IMR-90 (cell line): ENCODE measurements at regions not wholly inside any gene's neighbourhood (a gene's known extent, or its start where the extent isn't known, plus 50 kb on each side); places are given as distances from the start of the nearest gene placed in this dataset.

ENCODE experiments used
- ATAC-seq: fragments of 200-7000 bp; cut with Tn5 transposase; 2 replicates; pipeline ENCODE4 v1.9.1; 2020; ENCODE audit warnings: low read depth, mild to moderate bottlenecking, moderate library complexity
- BruUV-seq: library from RNA; stranded (reverse); fragments of 400-500 nt; replicated peaks from 2 replicates; lab custom pipeline; 2021; lab: Mats Ljungman, UMichigan
- CTCF ChIA-PET: fragments of 300-600 bp; formaldehyde crosslinking; extraction: SDS; loops from one replicate; lab custom pipeline; 2021; ENCODE audit warnings: antibody characterized with exemption; lab: Yijun Ruan, JAX
- POLR2A ChIA-PET: fragments of 300-600 bp; sonication (Branson Sonifier 250); formaldehyde crosslinking; loops from one replicate; lab custom pipeline; 2022; ENCODE audit warnings: antibody characterized with exemption; ENCODE audit not compliant: unreplicated experiment; lab: Charles Lee
- DNase-seq: peaks from one replicate; pipeline ENCODE4 v3.0.0; 2013
- H2AFZ ChIP-seq: replicated peaks from 2 replicates; pipeline ENCODE3; 2013; ENCODE audit warnings: low read length, mild to moderate bottlenecking; ENCODE audit not compliant: poor library complexity
- H2AK5ac ChIP-seq: 2 replicates; pipeline ENCODE4 v1.6.1; 2013; ENCODE audit warnings: low read depth, low read length, inconsistent platforms
- H2AK9ac ChIP-seq: replicated peaks from 2 replicates; pipeline ENCODE3; 2013; ENCODE audit warnings: mild to moderate bottlenecking, low read depth, low read length, moderate library complexity; ENCODE audit not compliant: poor library complexity
- H2BK120ac ChIP-seq: 2 replicates; pipeline ENCODE4 v1.6.1; 2013; ENCODE audit warnings: low read depth, low read length, inconsistent platforms
- H2BK15ac ChIP-seq: 3 replicates; pipeline ENCODE4 v1.6.1; 2013; ENCODE audit warnings: low read depth, low read length, inconsistent platforms
- H2BK20ac ChIP-seq: 2 replicates; pipeline ENCODE4 v1.6.1; 2013; ENCODE audit warnings: low read depth, mild to moderate bottlenecking, inconsistent platforms, low read length, moderate library complexity
- H2BK5ac ChIP-seq: 2 replicates; pipeline ENCODE4 v1.6.1; 2013; ENCODE audit warnings: mild to moderate bottlenecking, low read depth, low read length, inconsistent platforms; ENCODE audit not compliant: poor library complexity, severe bottlenecking
- H3K14ac ChIP-seq: replicated peaks from 2 replicates; pipeline ENCODE4 v1.6.1; 2013; ENCODE audit warnings: low read depth, low read length, inconsistent platforms
- H3K18ac ChIP-seq: 2 replicates; pipeline ENCODE4 v1.6.1; 2013; ENCODE audit warnings: low read depth, low read length, control low read depth
- H3K23ac ChIP-seq: 2 replicates; pipeline ENCODE4 v1.6.1; 2013; ENCODE audit warnings: low read depth, low read length, inconsistent platforms
- H3K27ac ChIP-seq: 2 replicates; pipeline ENCODE4 v1.5.1; 2013; ENCODE audit warnings: mild to moderate bottlenecking, control low read depth, low read length; ENCODE audit not compliant: insufficient read depth
- H3K27me3 ChIP-seq: 2 replicates; pipeline ENCODE4 v1.6.1; 2013; ENCODE audit warnings: low read length; ENCODE audit not compliant: control insufficient read depth, insufficient read depth
- H3K36me3 ChIP-seq: 2 replicates; pipeline ENCODE4 v1.6.1; 2013; ENCODE audit warnings: low read length, mixed read lengths; ENCODE audit not compliant: control insufficient read depth, insufficient read depth
- H3K4ac ChIP-seq: 2 replicates; pipeline ENCODE4 v1.6.1; 2013; ENCODE audit warnings: low read depth, low read length, inconsistent platforms
- H3K4me1 ChIP-seq: 2 replicates; pipeline ENCODE4 v1.6.1; 2013; ENCODE audit warnings: low read length, mixed read lengths; ENCODE audit not compliant: control insufficient read depth, insufficient read depth
- H3K4me2 ChIP-seq: 2 replicates; pipeline ENCODE4 v1.6.1; 2013; ENCODE audit warnings: low read depth, mild to moderate bottlenecking, control low read depth, low read length, moderate library complexity
- H3K4me3 ChIP-seq: 2 replicates; pipeline ENCODE4 v1.5.1; 2013; ENCODE audit warnings: low read depth, mild to moderate bottlenecking, control low read depth, low read length, moderate library complexity; ENCODE audit not compliant: insufficient read depth
- H3K56ac ChIP-seq: 2 replicates; pipeline ENCODE4 v1.6.1; 2013; ENCODE audit warnings: low read length, inconsistent platforms; ENCODE audit not compliant: insufficient read depth; ENCODE audit errors: extremely low read depth
- H3K79me1 ChIP-seq, 2 experiments: 2 replicates each; pipeline ENCODE4 v1.6.1; 2013; ENCODE audit warnings: low read length in 2 of 2, inconsistent platforms in 1 of 2, low read depth in 1 of 2
- H3K9ac ChIP-seq: 2 replicates; pipeline ENCODE4 v1.6.1; 2013; ENCODE audit warnings: low read depth, low read length, control low read depth
- H3K9me1 ChIP-seq: 2 replicates; pipeline ENCODE4 v1.6.1; 2013; ENCODE audit warnings: low read length, inconsistent platforms; ENCODE audit not compliant: insufficient read depth
- H3K9me3 ChIP-seq: 2 replicates; pipeline ENCODE4 v1.6.1; 2013; ENCODE audit warnings: low read length; ENCODE audit not compliant: control insufficient read depth, insufficient read depth
- H4K20me1 ChIP-seq: 2 replicates; pipeline ENCODE4 v1.6.1; 2013; ENCODE audit warnings: low read length, inconsistent platforms; ENCODE audit not compliant: insufficient read depth
- H4K5ac ChIP-seq: 2 replicates; pipeline ENCODE4 v1.6.1; 2013; ENCODE audit warnings: mild to moderate bottlenecking, low read depth, low read length, control low read depth
- H4K8ac ChIP-seq, 2 experiments: 2 replicates each; pipeline ENCODE4 v1.6.1; 2013; ENCODE audit warnings: low read depth in 2 of 2, low read length in 2 of 2, control low read depth in 1 of 2, inconsistent platforms in 1 of 2
- H4K91ac ChIP-seq: 2 replicates; pipeline ENCODE4 v1.6.1; 2013; ENCODE audit warnings: low read depth, low read length, inconsistent platforms; ENCODE audit not compliant: insufficient read depth
- BHLHE40 ChIP-seq: fragments of 150-350 bp; IDR thresholded peaks from 2 replicates; pipeline ENCODE4 v1.6.1; 2016; ENCODE audit warnings: mild to moderate bottlenecking, low read depth, low read length
- CEBPB ChIP-seq: IDR thresholded peaks from 2 replicates; pipeline ENCODE4 v1.6.1; 2012; ENCODE audit warnings: low read depth, low read length, improper control_type of control experiment
- ELK1 ChIP-seq: fragments of 150-350 bp; IDR thresholded peaks from 2 replicates; pipeline ENCODE4 v1.6.1; 2016; ENCODE audit warnings: low read depth, mild to moderate bottlenecking, low read length, moderate library complexity, borderline replicate concordance
- MAZ ChIP-seq: IDR thresholded peaks from 2 replicates; pipeline ENCODE4 v1.6.1; 2012; ENCODE audit warnings: low read depth, mild to moderate bottlenecking, low read length, improper control_type of control experiment, moderate library complexity, borderline replicate concordance
- MXI1 ChIP-seq: IDR thresholded peaks from 2 replicates; pipeline ENCODE4 v1.6.1; 2012; ENCODE audit warnings: low read depth, mild to moderate bottlenecking, low read length, moderate library complexity, borderline replicate concordance
- NFE2L2 ChIP-seq: fragments of 150-350 bp; IDR thresholded peaks from 2 replicates; pipeline ENCODE4 v1.6.1; 2016; ENCODE audit warnings: low read depth, mild to moderate bottlenecking, low read length
- RAD21 ChIP-seq: IDR thresholded peaks from 2 replicates; pipeline ENCODE4 v1.6.1; 2012; ENCODE audit warnings: low read length, improper control_type of control experiment
- RCOR1 ChIP-seq: IDR thresholded peaks from 2 replicates; pipeline ENCODE4 v1.6.1; 2012; ENCODE audit warnings: mild to moderate bottlenecking, low read length, improper control_type of control experiment; ENCODE audit not compliant: insufficient replicate concordance
- RFX5 ChIP-seq: IDR thresholded peaks from 2 replicates; pipeline ENCODE4 v1.8.0; 2012; ENCODE audit warnings: low read depth, mild to moderate bottlenecking, low read length, moderate library complexity
- SMC3 ChIP-seq: fragments of 150-350 bp; IDR thresholded peaks from 2 replicates; pipeline ENCODE4 v1.6.1; 2016; ENCODE audit warnings: low read depth, mild to moderate bottlenecking, antibody characterized with exemption, low read length, moderate library complexity
- WGBS, 2 experiments: methylation state at CpG; one replicate each; pipeline versions ENCODE4 v1.1.5 to v1.1.7; 2013; ENCODE audit warnings: missing lambda C conversion rate in 2 of 2; ENCODE audit not compliant: insufficient read length in 1 of 2; ENCODE audit errors: extremely low coverage in 2 of 2; 5-methylcytosine and 5-hydroxymethylcytosine counted together
- dilution Hi-C: fragments of 300-500 bp; cut with HindIII; formaldehyde crosslinking; loops from one replicate; pipeline ENCODE4 v1.14.3; 2018; ENCODE audit warnings: low sequenced_read_pairs; ENCODE audit not compliant: unreplicated experiment
- in situ Hi-C: fragments of 300-500 bp; cut with MboI; formaldehyde crosslinking; loops from 3 replicates; pipeline ENCODE4 v1.14.3; 2019; ENCODE audit warnings: low sequenced_read_pairs, inconsistent platforms, mixed read lengths
- intact Hi-C: fragments of 100-400 bp; cut with micrococcal nuclease; formaldehyde crosslinking; loops from 2 replicates; pipeline ENCODE4 v1.10.0; 2022
- TF ChIP-seq, protein P1 (sequence below): conservative IDR thresholded peaks from 2 replicates; pipeline ENCODE4 v1.5.1; 2012; ENCODE audit warnings: mild to moderate bottlenecking, low read depth, low read length, improper control_type of control experiment
- TF ChIP-seq, protein P2 (sequence below): fragments of 150-350 bp; IDR thresholded peaks from 2 replicates; pipeline ENCODE4 v1.6.1; 2017; ENCODE audit warnings: mild to moderate bottlenecking, antibody characterized with exemption, low read length, low read depth

- no peak for DNase-seq
- CTCF ChIA-PET, result interaction anchor here (0.5 kb wide), 1 partner anchor 527 kb away, joined by 8 read pairs; no protein-coding TSS in a partner anchor
- H2AK5ac ChIP-seq, result no peak overlapping the region
Measured at GRCh38 chr3:64825404-64826120, 137.8 kb upstream of the ADAMTS9 start.

More at GRCh38 chr3:64825404-64826120, 137.8 kb upstream of the ADAMTS9 start:
- in situ Hi-C loops (no loop called here), intact Hi-C loops (no loop called here), dilution Hi-C loops (no loop called here)
- Histone ChIP-seq H3K14ac (no peak overlapping the region), H3K27me3 (no peaks in the 10 kb centered on the region), H3K4me2 (no peak overlapping the region), H3K23ac (no peak overlapping the region), H3K9me1 (no peaks in the 10 kb centered on the region), H3K9me3 (no peaks in the 10 kb centered on the region), H3K36me3 (no peaks in the 10 kb centered on the region), H3K4me1 (no peaks in the 10 kb centered on the region; the same call in 1 of the 2 replicates), H4K91ac (no peak overlapping the region), H3K79me1 (no peaks in the 10 kb centered on the region), H3K9ac (no peak overlapping the region), H3K27ac (no peak overlapping the region), H2AFZ (no peak overlapping the region), H2BK20ac (no peak overlapping the region), H4K8ac (no peak overlapping the region), H2BK5ac (no peak overlapping the region), H4K20me1 (no peaks in the 10 kb centered on the region), H3K18ac (no peak overlapping the region), H2BK120ac (no peak overlapping the region), H2AK9ac (no peak overlapping the region), H3K4ac (no peak overlapping the region), H3K56ac (no peak overlapping the region), H2BK15ac (no peak overlapping the region), H3K4me3 (no peak overlapping the region), H4K5ac (no peak overlapping the region)
- POLR2A ChIA-PET, result no interaction called here
- ATAC-seq, result no peak; the same call in 1 of the 2 replicates
- BruUV-seq, result no TSS peak
- TF ChIP-seq MXI1 (no peak), CEBPB (no peak), SMC3 (no peak), RFX5 (no peak), RAD21 (no peak), RCOR1 (no peak), MAZ (no peak), NFE2L2 (no peak), ELK1 (no peak), BHLHE40 (no peak)
- TF ChIP-seq, protein P1, sequence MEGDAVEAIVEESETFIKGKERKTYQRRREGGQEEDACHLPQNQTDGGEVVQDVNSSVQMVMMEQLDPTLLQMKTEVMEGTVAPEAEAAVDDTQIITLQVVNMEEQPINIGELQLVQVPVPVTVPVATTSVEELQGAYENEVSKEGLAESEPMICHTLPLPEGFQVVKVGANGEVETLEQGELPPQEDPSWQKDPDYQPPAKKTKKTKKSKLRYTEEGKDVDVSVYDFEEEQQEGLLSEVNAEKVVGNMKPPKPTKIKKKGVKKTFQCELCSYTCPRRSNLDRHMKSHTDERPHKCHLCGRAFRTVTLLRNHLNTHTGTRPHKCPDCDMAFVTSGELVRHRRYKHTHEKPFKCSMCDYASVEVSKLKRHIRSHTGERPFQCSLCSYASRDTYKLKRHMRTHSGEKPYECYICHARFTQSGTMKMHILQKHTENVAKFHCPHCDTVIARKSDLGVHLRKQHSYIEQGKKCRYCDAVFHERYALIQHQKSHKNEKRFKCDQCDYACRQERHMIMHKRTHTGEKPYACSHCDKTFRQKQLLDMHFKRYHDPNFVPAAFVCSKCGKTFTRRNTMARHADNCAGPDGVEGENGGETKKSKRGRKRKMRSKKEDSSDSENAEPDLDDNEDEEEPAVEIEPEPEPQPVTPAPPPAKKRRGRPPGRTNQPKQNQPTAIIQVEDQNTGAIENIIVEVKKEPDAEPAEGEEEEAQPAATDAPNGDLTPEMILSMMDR, result no peak
- TF ChIP-seq, protein P2, sequence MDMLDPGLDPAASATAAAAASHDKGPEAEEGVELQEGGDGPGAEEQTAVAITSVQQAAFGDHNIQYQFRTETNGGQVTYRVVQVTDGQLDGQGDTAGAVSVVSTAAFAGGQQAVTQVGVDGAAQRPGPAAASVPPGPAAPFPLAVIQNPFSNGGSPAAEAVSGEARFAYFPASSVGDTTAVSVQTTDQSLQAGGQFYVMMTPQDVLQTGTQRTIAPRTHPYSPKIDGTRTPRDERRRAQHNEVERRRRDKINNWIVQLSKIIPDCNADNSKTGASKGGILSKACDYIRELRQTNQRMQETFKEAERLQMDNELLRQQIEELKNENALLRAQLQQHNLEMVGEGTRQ, result no peak
- 50% methylated on average over 1 of the region's 2 CpGs; no CpG with 5 or more reads in 1 of the 2 experiments for WGBS, 2 experiments
